Nephron progenitor cell (in vitro differentiated cells): ENCODE measurements at regions not wholly inside any gene's neighbourhood (a gene's known extent, or its start where the extent isn't known, plus 50 kb on each side); places are given as distances from the start of the nearest gene placed in this dataset.

Source experiments
- DNase-seq: peaks from one replicate; pipeline ENCODE4 v3.0.0; 2021
- H3K27ac Mint-ChIP-seq: 2 replicates; pipeline ENCODE4 v1.8.0; 2021; ENCODE audit warnings: mild to moderate bottlenecking, moderate library complexity, mixed read lengths
- H3K27me3 Mint-ChIP-seq: 2 replicates; pipeline ENCODE4 v1.8.0; 2021; ENCODE audit warnings: mild to moderate bottlenecking, low read depth, mixed read lengths; ENCODE audit not compliant: poor library complexity
- H3K36me3 Mint-ChIP-seq: 2 replicates; pipeline ENCODE4 v1.8.0; 2021; ENCODE audit warnings: low read depth, mixed read lengths
- H3K4me1 Mint-ChIP-seq: 2 replicates; pipeline ENCODE4 v1.8.0; 2021; ENCODE audit warnings: mixed read lengths
- H3K4me3 Mint-ChIP-seq: 2 replicates; pipeline ENCODE4 v1.8.0; 2021; ENCODE audit warnings: mild to moderate bottlenecking, moderate library complexity, mixed read lengths
- H3K9me3 Mint-ChIP-seq: 2 replicates; pipeline ENCODE4 v1.8.0; 2021; ENCODE audit warnings: mild to moderate bottlenecking, moderate library complexity, mixed read lengths
- CTCF ChIP-seq: fragments of 200-600 bp; sonication (generic); IDR thresholded peaks from 2 replicates; pipeline ENCODE4 v1.5.0; 2021; ENCODE audit warnings: antibody characterized with exemption

GRCh38 chr21:25406887-25407579 is 200.2 kb downstream of the MRPL39 start:
- TF ChIP-seq CTCF, result no peak
- no peak overlapping the region for H3K4me3 Mint-ChIP-seq
- no peaks in the 10 kb centered on the region for H3K36me3 Mint-ChIP-seq

GRCh38 chr21:25405984-25406383 is 201.3 kb downstream of the MRPL39 start:
- no peak for DNase-seq
- no peaks in the 10 kb centered on the region for H3K4me1 Mint-ChIP-seq
- no peaks in the 10 kb centered on the region for H3K27me3 Mint-ChIP-seq
- TF ChIP-seq CTCF, result no peak
- no peaks in the 10 kb centered on the region for H3K36me3 Mint-ChIP-seq
- H3K9me3 Mint-ChIP-seq, result peaks cover 5% of the 10 kb centered on the region
- no peak overlapping the region for H3K4me3 Mint-ChIP-seq
- H3K27ac Mint-ChIP-seq, result no peak overlapping the region

More at GRCh38 chr21:25406887-25407579, 200.2 kb downstream of the MRPL39 start:
- Mint-ChIP-seq H3K4me1 (no peaks in the 10 kb centered on the region), H3K27ac (no peak overlapping the region), H3K9me3 (no peaks in the 10 kb centered on the region), H3K27me3 (no peaks in the 10 kb centered on the region)
- DNase-seq, result no peak

- DNase-seq, result no peak
- Mint-ChIP-seq H3K36me3 (no peaks in the 10 kb centered on the region), H3K4me3 (no peak overlapping the region), H3K27ac (no peak overlapping the region), H3K27me3 (no peaks in the 10 kb centered on the region), H3K9me3 (peaks cover 5% of the 10 kb centered on the region), H3K4me1 (no peaks in the 10 kb centered on the region)
- TF ChIP-seq CTCF, result no peak
These were observed 204.9 kb downstream of the MRPL39 start for GRCh38 chr21:25402134-25402961.

- no peaks in the 10 kb centered on the region for H3K4me1 Mint-ChIP-seq
- no peaks in the 10 kb centered on the region for H3K27me3 Mint-ChIP-seq
- no peak for TF ChIP-seq CTCF
- H3K9me3 Mint-ChIP-seq, result peaks cover 5% of the 10 kb centered on the region
- H3K4me3 Mint-ChIP-seq, result no peak overlapping the region
- no peaks in the 10 kb centered on the region for H3K36me3 Mint-ChIP-seq
- H3K27ac Mint-ChIP-seq, result no peak overlapping the region
- no peak for DNase-seq
These were observed 206.9 kb downstream of the MRPL39 start for GRCh38 chr21:25400427-25400826.

GRCh38 chr21:25398630-25399029 is 208.7 kb downstream of the MRPL39 start:
- no peak overlapping the region for H3K4me3 Mint-ChIP-seq
- peaks cover 5% of the 10 kb centered on the region for H3K9me3 Mint-ChIP-seq
- H3K27me3 Mint-ChIP-seq, result no peaks in the 10 kb centered on the region
- H3K4me1 Mint-ChIP-seq, result no peaks in the 10 kb centered on the region
- H3K36me3 Mint-ChIP-seq, result no peaks in the 10 kb centered on the region
- DNase-seq, result no peak
- TF ChIP-seq CTCF, result no peak
- no peak overlapping the region for H3K27ac Mint-ChIP-seq
